ENCODE measurements at regions not wholly inside any gene's neighbourhood (a gene's known extent, or its start where the extent isn't known, plus 50 kb on each side); places are given as distances from the start of the nearest gene placed in this dataset.

- DNase-seq (ENCODE audit: low spot score in 2 of 2), result no peak
- H3K27me3 ChIP-seq, result no peaks in the 10 kb centered on the region
- no peak for TF ChIP-seq POLR2A (IDR thresholded peaks at IDR 0.05)
- no peak for TF ChIP-seq CTCF (IDR thresholded peaks at IDR 0.05)
- TF ChIP-seq EP300 (IDR thresholded peaks at IDR 0.05), result no peak
- no peak overlapping the region for H3K27ac ChIP-seq
- 98 to 99% methylated on average over 4 of the region's 4 CpGs for WGBS, 2 donors
- H3K9me3 ChIP-seq, result no peaks in the 10 kb centered on the region
- no peak overlapping the region for H3K4me3 ChIP-seq
- H3K36me3 ChIP-seq, result no peaks in the 10 kb centered on the region
- H3K4me1 ChIP-seq, result no peaks in the 10 kb centered on the region
These were observed 88.7 kb downstream of the SLITRK6 start for GRCh38 chr13:85710545-85710944.

GRCh38 chr13:85709721-85710120 is 89.5 kb downstream of the SLITRK6 start:
- Histone ChIP-seq H3K27me3 (no peaks in the 10 kb centered on the region), H3K36me3 (no peaks in the 10 kb centered on the region), H3K4me3 (no peak overlapping the region), H3K9me3 (no peaks in the 10 kb centered on the region), H3K4me1 (no peaks in the 10 kb centered on the region), H3K27ac (no peak overlapping the region)
- no peak for TF ChIP-seq EP300 (IDR thresholded peaks at IDR 0.05)
- TF ChIP-seq POLR2A (IDR thresholded peaks at IDR 0.05), result no peak
- no peak for TF ChIP-seq CTCF (IDR thresholded peaks at IDR 0.05)
- DNase-seq (ENCODE audit: low spot score in 2 of 2), result no peak
- 92 to 94% methylated on average over 1 of the region's 1 CpG for WGBS, 2 donors

- WGBS, 2 donors, result 32 to 35% methylated on average over 2 of the region's 2 CpGs
- no peak overlapping the region for H3K27ac ChIP-seq
- no peaks in the 10 kb centered on the region for H3K9me3 ChIP-seq
- H3K27me3 ChIP-seq, result no peaks in the 10 kb centered on the region
- H3K36me3 ChIP-seq, result no peaks in the 10 kb centered on the region
- H3K4me3 ChIP-seq, result no peak overlapping the region
- TF ChIP-seq EP300 (IDR thresholded peaks at IDR 0.05) (no peak), POLR2A (IDR thresholded peaks at IDR 0.05) (no peak), CTCF (IDR thresholded peaks at IDR 0.05) (no peak)
- no peaks in the 10 kb centered on the region for H3K4me1 ChIP-seq
- no peak for DNase-seq (ENCODE audit: low spot score in 2 of 2)
These were observed 90.1 kb downstream of the SLITRK6 start for GRCh38 chr13:85709072-85709471.

- no peak for DNase-seq (ENCODE audit: low spot score in 2 of 2)
- H3K27ac ChIP-seq, result no peak overlapping the region
- WGBS, 2 donors, result 72 to 91% methylated on average over 4 of the region's 4 CpGs
- no peaks in the 10 kb centered on the region for H3K36me3 ChIP-seq
- H3K9me3 ChIP-seq, result peaks cover 0 to 15% (median 0%) of the 10 kb centered on the region in 4 donors
- H3K27me3 ChIP-seq, result no peaks in the 10 kb centered on the region
- TF ChIP-seq POLR2A (IDR thresholded peaks at IDR 0.05), result no peak
- TF ChIP-seq CTCF (IDR thresholded peaks at IDR 0.05), result no peak
- no peak for TF ChIP-seq EP300 (IDR thresholded peaks at IDR 0.05)
- no peak overlapping the region for H3K4me3 ChIP-seq
- H3K4me1 ChIP-seq, result no peaks in the 10 kb centered on the region
These were observed 98.3 kb downstream of the SLITRK6 start for GRCh38 chr13:85700906-85701305.

- no peak overlapping the region for H3K4me3 ChIP-seq
- no peaks in the 10 kb centered on the region for H3K27me3 ChIP-seq
- no peak overlapping the region for H3K27ac ChIP-seq
- TF ChIP-seq EP300 (IDR thresholded peaks at IDR 0.05) (no peak), CTCF (IDR thresholded peaks at IDR 0.05) (no peak), POLR2A (IDR thresholded peaks at IDR 0.05) (no peak)
- no peaks in the 10 kb centered on the region for H3K36me3 ChIP-seq
- H3K4me1 ChIP-seq, result no peaks in the 10 kb centered on the region
- peaks cover 0 to 15% (median 0%) of the 10 kb centered on the region in 4 donors for H3K9me3 ChIP-seq
- WGBS, 2 donors, result 56 to 59% methylated on average over 4 of the region's 4 CpGs
- DNase-seq (ENCODE audit: low spot score in 2 of 2), result no peak
These were observed 101.0 kb downstream of the SLITRK6 start for GRCh38 chr13:85698256-85698655.

Measured in tibial nerve (tissue), 4 donors.